ENCODE measurements at regions not wholly inside any gene's neighbourhood (a gene's known extent, or its start where the extent isn't known, plus 50 kb on each side); places are given as distances from the start of the nearest gene placed in this dataset.

GRCh38 chr4:83865417-83866150 lies 329.7 kb downstream of the GPAT3 start:
- no peak for TF ChIP-seq CTCF (IDR thresholded peaks at IDR 0.05)
- TF ChIP-seq POLR2A (IDR thresholded peaks at IDR 0.05; ENCODE audit: low read depth) = no peak
- TF ChIP-seq POLR2AphosphoS5 (IDR thresholded peaks at IDR 0.05) = no peak
- TF ChIP-seq EP300 (IDR thresholded peaks at IDR 0.05) = no peak
